GM23338 (cell line): ENCODE measurements at regions not wholly inside any gene's neighbourhood (a gene's known extent, or its start where the extent isn't known, plus 50 kb on each side); places are given as distances from the start of the nearest gene placed in this dataset.

ENCODE experiments used
- ATAC-seq: fragments of 200-7000 bp; cut with Tn5 transposase; 3 replicates; pipeline ENCODE4 v1.9.1; 2020
- DNase-seq: peaks from one replicate; pipeline ENCODE4 v3.0.0-alpha.2; 2015; ENCODE audit warnings: low spot score
- H2AFZ ChIP-seq: fragments of 200-600 bp; sonication (generic); 2 replicates; pipeline ENCODE4 v1.8.0; 2016; ENCODE audit warnings: antibody characterized with exemption, mild to moderate bottlenecking, moderate library complexity
- H3F3A ChIP-seq: fragments of 200-600 bp; sonication (generic); replicated peaks from 2 replicates; pipeline ENCODE4 v1.8.0; 2017; ENCODE audit warnings: antibody characterized with exemption, mixed run types, low read depth
- H3K27ac ChIP-seq: fragments of 200-600 bp; sonication (generic); 2 replicates; pipeline ENCODE4 v1.6.1; 2016; ENCODE audit warnings: low read depth
- H3K27me3 ChIP-seq: fragments of 200-600 bp; sonication (generic); 2 replicates; pipeline ENCODE4 v1.8.0; 2016; ENCODE audit warnings: mild to moderate bottlenecking, mixed run types, moderate library complexity; ENCODE audit not compliant: insufficient read depth
- H3K36me3 ChIP-seq: fragments of 200-600 bp; sonication (generic); 2 replicates; pipeline ENCODE4 v1.8.0; 2016; ENCODE audit warnings: mild to moderate bottlenecking; ENCODE audit not compliant: insufficient read depth
- H3K4me1 ChIP-seq: fragments of 200-600 bp; sonication (generic); 2 replicates; pipeline ENCODE4 v1.8.0; 2016; ENCODE audit warnings: mild to moderate bottlenecking, moderate library complexity; ENCODE audit not compliant: insufficient read depth
- H3K4me2 ChIP-seq: fragments of 200-600 bp; sonication (generic); 2 replicates; pipeline ENCODE4 v1.7.1; 2017; ENCODE audit warnings: mixed run types
- H3K4me3 ChIP-seq: fragments of 200-600 bp; sonication (generic); 2 replicates; pipeline ENCODE4 v1.6.1; 2016; ENCODE audit warnings: mixed run types
- H3K79me2 ChIP-seq: fragments of 200-600 bp; sonication (generic); replicated peaks from 2 replicates; pipeline ENCODE4 v1.8.0; 2017; ENCODE audit warnings: mild to moderate bottlenecking; ENCODE audit not compliant: insufficient read depth
- H3K9me2 ChIP-seq: fragments of 200-600 bp; sonication (generic); 2 replicates; pipeline ENCODE4 v1.8.0; 2017; ENCODE audit not compliant: insufficient read depth
- H4K20me1 ChIP-seq: fragments of 200-600 bp; sonication (generic); replicated peaks from 2 replicates; pipeline ENCODE4 v1.8.0; 2017; ENCODE audit warnings: mild to moderate bottlenecking; ENCODE audit not compliant: insufficient read depth
- H3K27ac Mint-ChIP-seq: 2 replicates; pipeline ENCODE4 v1.8.0; 2020; ENCODE audit warnings: inconsistent platforms, mild to moderate bottlenecking, moderate library complexity, mixed read lengths
- H3K27me3 Mint-ChIP-seq: 3 replicates; pipeline ENCODE4 v1.8.0; 2022; ENCODE audit warnings: low read depth, mild to moderate bottlenecking, moderate library complexity, mixed read lengths, inconsistent platforms; ENCODE audit not compliant: insufficient read depth, poor library complexity
- H3K36me3 Mint-ChIP-seq: 3 replicates; pipeline ENCODE4 v1.8.0; 2021; ENCODE audit warnings: low read depth, mild to moderate bottlenecking, inconsistent platforms, moderate library complexity, mixed read lengths
- H3K4me1 Mint-ChIP-seq: 3 replicates; pipeline ENCODE4 v1.8.0; 2020; ENCODE audit warnings: mild to moderate bottlenecking, inconsistent platforms, mixed read lengths
- H3K4me3 Mint-ChIP-seq: 3 replicates; pipeline ENCODE4 v1.8.0; 2021; ENCODE audit warnings: moderate library complexity, mild to moderate bottlenecking, inconsistent platforms, mixed read lengths
- H3K9me3 Mint-ChIP-seq: 3 replicates; pipeline ENCODE4 v1.8.0; 2020; ENCODE audit warnings: moderate library complexity, mild to moderate bottlenecking, inconsistent platforms, mixed read lengths
- CREB1 ChIP-seq: fragments of 250-450 bp; sonication (Bioruptor Pico); IDR thresholded peaks from 2 replicates; pipeline ENCODE4 v1.5.0; 2020; ENCODE audit warnings: low read depth, mild to moderate bottlenecking, moderate library complexity
- EZH2 ChIP-seq: fragments of 200-600 bp; sonication (generic); IDR thresholded peaks from one replicate; pipeline ENCODE4 v1.8.0; 2017; ENCODE audit warnings: antibody characterized with exemption, mild to moderate bottlenecking, low read depth; ENCODE audit not compliant: unreplicated experiment
- JUNB ChIP-seq: IDR thresholded peaks from one replicate; pipeline ENCODE4 v1.6.1; 2016; ENCODE audit warnings: antibody characterized with exemption; ENCODE audit not compliant: unreplicated experiment
- STAT1 ChIP-seq: IDR thresholded peaks from one replicate; pipeline ENCODE4 v1.6.1; 2016; ENCODE audit warnings: antibody characterized with exemption; ENCODE audit not compliant: unreplicated experiment
- ZNF114 ChIP-seq: fragments of 250-450 bp; sonication (Bioruptor Pico); IDR thresholded peaks from 2 replicates; pipeline ENCODE4 v1.5.0; 2020; ENCODE audit warnings: mild to moderate bottlenecking, moderate library complexity
- ZNF331 ChIP-seq: fragments of 250-450 bp; sonication (Bioruptor Pico); IDR thresholded peaks from 2 replicates; pipeline ENCODE4 v1.5.0; 2020; ENCODE audit warnings: low read depth, mild to moderate bottlenecking, moderate library complexity
- TF ChIP-seq, protein P1 (sequence below): fragments of 250-450 bp; sonication (Bioruptor Pico); IDR thresholded peaks from 2 replicates; pipeline ENCODE4 v1.5.0; 2020; ENCODE audit warnings: mild to moderate bottlenecking, moderate library complexity
- TF ChIP-seq, protein P2 (sequence below), 2 experiments: fragments of 200-600 bp in 1 of 2; sonication (generic) in 1 of 2; conservative IDR thresholded peaks; 2 replicates each; pipeline versions ENCODE4 v1.5.1 to v1.6.1; 2016 to 2017; ENCODE audit warnings: antibody characterized with exemption in 2 of 2, low read depth in 2 of 2, mild to moderate bottlenecking in 2 of 2, moderate library complexity in 1 of 2
- TF ChIP-seq, protein P3 (sequence below): IDR thresholded peaks from one replicate; pipeline ENCODE4 v1.6.1; 2018; ENCODE audit warnings: antibody characterized with exemption; ENCODE audit not compliant: unreplicated experiment

DNA sequence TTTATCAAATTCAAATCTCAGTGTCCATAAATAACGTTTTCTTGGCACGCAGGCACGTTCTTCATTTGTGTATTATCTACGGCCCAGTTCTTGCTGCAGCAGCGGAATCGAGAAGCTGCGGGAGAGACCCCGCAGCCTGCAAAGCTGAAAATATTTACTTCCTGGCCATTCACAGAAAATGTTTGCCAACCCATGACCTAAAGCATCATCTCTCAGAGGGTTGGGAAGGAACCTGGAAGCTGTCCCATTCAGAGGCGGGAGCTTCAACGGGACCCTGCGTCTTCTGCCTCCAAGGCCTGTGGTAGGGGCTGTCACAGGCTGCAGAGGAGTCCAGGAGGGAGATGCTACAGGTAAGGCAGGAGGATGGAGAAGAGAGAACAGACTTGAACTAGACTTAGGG lies 319.2 kb downstream of the MN1 start:
- TF ChIP-seq ZNF331 (no peak), ZNF114 (no peak), EZH2 (no peak), STAT1 (no peak), JUNB (no peak), CREB1 (CRISPR knock-in tag) (no peak)
- TF ChIP-seq, protein P1, sequence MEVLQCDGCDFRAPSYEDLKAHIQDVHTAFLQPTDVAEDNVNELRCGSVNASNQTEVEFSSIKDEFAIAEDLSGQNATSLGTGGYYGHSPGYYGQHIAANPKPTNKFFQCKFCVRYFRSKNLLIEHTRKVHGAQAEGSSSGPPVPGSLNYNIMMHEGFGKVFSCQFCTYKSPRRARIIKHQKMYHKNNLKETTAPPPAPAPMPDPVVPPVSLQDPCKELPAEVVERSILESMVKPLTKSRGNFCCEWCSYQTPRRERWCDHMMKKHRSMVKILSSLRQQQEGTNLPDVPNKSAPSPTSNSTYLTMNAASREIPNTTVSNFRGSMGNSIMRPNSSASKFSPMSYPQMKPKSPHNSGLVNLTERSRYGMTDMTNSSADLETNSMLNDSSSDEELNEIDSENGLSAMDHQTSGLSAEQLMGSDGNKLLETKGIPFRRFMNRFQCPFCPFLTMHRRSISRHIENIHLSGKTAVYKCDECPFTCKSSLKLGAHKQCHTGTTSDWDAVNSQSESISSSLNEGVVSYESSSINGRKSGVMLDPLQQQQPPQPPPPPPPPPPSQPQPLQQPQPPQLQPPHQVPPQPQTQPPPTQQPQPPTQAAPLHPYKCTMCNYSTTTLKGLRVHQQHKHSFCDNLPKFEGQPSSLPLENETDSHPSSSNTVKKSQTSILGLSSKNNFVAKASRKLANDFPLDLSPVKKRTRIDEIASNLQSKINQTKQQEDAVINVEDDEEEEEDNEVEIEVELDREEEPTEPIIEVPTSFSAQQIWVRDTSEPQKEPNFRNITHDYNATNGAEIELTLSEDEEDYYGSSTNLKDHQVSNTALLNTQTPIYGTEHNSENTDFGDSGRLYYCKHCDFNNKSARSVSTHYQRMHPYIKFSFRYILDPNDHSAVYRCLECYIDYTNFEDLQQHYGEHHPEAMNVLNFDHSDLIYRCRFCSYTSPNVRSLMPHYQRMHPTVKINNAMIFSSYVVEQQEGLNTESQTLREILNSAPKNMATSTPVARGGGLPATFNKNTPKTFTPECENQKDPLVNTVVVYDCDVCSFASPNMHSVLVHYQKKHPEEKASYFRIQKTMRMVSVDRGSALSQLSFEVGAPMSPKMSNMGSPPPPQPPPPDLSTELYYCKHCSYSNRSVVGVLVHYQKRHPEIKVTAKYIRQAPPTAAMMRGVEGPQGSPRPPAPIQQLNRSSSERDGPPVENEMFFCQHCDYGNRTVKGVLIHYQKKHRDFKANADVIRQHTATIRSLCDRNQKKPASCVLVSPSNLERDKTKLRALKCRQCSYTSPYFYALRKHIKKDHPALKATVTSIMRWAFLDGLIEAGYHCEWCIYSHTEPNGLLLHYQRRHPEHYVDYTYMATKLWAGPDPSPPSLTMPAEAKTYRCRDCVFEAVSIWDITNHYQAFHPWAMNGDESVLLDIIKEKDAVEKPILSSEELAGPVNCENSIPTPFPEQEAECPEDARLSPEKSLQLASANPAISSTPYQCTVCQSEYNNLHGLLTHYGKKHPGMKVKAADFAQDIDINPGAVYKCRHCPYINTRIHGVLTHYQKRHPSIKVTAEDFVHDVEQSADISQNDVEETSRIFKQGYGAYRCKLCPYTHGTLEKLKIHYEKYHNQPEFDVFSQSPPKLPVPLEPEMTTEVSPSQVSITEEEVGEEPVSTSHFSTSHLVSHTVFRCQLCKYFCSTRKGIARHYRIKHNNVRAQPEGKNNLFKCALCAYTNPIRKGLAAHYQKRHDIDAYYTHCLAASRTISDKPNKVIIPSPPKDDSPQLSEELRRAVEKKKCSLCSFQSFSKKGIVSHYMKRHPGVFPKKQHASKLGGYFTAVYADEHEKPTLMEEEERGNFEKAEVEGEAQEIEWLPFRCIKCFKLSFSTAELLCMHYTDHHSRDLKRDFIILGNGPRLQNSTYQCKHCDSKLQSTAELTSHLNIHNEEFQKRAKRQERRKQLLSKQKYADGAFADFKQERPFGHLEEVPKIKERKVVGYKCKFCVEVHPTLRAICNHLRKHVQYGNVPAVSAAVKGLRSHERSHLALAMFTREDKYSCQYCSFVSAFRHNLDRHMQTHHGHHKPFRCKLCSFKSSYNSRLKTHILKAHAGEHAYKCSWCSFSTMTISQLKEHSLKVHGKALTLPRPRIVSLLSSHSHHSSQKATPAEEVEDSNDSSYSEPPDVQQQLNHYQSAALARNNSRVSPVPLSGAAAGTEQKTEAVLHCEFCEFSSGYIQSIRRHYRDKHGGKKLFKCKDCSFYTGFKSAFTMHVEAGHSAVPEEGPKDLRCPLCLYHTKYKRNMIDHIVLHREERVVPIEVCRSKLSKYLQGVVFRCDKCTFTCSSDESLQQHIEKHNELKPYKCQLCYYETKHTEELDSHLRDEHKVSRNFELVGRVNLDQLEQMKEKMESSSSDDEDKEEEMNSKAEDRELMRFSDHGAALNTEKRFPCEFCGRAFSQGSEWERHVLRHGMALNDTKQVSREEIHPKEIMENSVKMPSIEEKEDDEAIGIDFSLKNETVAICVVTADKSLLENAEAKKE (CRISPR knock-in tag): no peak
- TF ChIP-seq, protein P2, sequence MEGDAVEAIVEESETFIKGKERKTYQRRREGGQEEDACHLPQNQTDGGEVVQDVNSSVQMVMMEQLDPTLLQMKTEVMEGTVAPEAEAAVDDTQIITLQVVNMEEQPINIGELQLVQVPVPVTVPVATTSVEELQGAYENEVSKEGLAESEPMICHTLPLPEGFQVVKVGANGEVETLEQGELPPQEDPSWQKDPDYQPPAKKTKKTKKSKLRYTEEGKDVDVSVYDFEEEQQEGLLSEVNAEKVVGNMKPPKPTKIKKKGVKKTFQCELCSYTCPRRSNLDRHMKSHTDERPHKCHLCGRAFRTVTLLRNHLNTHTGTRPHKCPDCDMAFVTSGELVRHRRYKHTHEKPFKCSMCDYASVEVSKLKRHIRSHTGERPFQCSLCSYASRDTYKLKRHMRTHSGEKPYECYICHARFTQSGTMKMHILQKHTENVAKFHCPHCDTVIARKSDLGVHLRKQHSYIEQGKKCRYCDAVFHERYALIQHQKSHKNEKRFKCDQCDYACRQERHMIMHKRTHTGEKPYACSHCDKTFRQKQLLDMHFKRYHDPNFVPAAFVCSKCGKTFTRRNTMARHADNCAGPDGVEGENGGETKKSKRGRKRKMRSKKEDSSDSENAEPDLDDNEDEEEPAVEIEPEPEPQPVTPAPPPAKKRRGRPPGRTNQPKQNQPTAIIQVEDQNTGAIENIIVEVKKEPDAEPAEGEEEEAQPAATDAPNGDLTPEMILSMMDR (conservative IDR thresholded peaks at IDR 0.05; ENCODE audit: low read depth in 2 of 2): no peak
- TF ChIP-seq, protein P3, sequence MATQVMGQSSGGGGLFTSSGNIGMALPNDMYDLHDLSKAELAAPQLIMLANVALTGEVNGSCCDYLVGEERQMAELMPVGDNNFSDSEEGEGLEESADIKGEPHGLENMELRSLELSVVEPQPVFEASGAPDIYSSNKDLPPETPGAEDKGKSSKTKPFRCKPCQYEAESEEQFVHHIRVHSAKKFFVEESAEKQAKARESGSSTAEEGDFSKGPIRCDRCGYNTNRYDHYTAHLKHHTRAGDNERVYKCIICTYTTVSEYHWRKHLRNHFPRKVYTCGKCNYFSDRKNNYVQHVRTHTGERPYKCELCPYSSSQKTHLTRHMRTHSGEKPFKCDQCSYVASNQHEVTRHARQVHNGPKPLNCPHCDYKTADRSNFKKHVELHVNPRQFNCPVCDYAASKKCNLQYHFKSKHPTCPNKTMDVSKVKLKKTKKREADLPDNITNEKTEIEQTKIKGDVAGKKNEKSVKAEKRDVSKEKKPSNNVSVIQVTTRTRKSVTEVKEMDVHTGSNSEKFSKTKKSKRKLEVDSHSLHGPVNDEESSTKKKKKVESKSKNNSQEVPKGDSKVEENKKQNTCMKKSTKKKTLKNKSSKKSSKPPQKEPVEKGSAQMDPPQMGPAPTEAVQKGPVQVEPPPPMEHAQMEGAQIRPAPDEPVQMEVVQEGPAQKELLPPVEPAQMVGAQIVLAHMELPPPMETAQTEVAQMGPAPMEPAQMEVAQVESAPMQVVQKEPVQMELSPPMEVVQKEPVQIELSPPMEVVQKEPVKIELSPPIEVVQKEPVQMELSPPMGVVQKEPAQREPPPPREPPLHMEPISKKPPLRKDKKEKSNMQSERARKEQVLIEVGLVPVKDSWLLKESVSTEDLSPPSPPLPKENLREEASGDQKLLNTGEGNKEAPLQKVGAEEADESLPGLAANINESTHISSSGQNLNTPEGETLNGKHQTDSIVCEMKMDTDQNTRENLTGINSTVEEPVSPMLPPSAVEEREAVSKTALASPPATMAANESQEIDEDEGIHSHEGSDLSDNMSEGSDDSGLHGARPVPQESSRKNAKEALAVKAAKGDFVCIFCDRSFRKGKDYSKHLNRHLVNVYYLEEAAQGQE: no peak
- Mint-ChIP-seq H3K27me3 (peaks cover 7% of the 10 kb centered on the region), H3K9me3 (peaks cover 7% of the 10 kb centered on the region; the same call in 2 of the 3 replicates), H3K36me3 (no peaks in the 10 kb centered on the region), H3K27ac (no peak overlapping the region; the same call in 1 of the 2 replicates), H3K4me3 (no peak overlapping the region), H3K4me1 (peaks cover 34% of the 10 kb centered on the region)
- DNase-seq: no peak
- Histone ChIP-seq H3K27ac (no peak overlapping the region), H3F3A (no peaks in the 10 kb centered on the region), H4K20me1 (no peaks in the 10 kb centered on the region), H3K36me3 (no peaks in the 10 kb centered on the region), H3K27me3 (no peaks in the 10 kb centered on the region), H3K9me2 (no peaks in the 10 kb centered on the region), H3K4me1 (peaks cover 14% of the 10 kb centered on the region), H2AFZ (no peak overlapping the region), H3K4me3 (no peak overlapping the region), H3K4me2 (no peak overlapping the region), H3K79me2 (no peaks in the 10 kb centered on the region)
- ATAC-seq: no peak
